ENCODE measurements at regions not wholly inside any gene's neighbourhood (a gene's known extent, or its start where the extent isn't known, plus 50 kb on each side); places are given as distances from the start of the nearest gene placed in this dataset.

GRCh38 chr2:5042666-5043440 is 649.3 kb upstream of the SOX11 start:
- Histone ChIP-seq H3K9me3 (ENCODE audit: control insufficient read depth, insufficient read depth, low read length) (no peaks in the 10 kb centered on the region), H3K9ac (ENCODE audit: low read depth, low read length) (no peak overlapping the region), H3K36me3 (ENCODE audit: insufficient read depth, low read length) (no peaks in the 10 kb centered on the region), H3K4me1 (ENCODE audit: insufficient read depth, low read length) (no peaks in the 10 kb centered on the region)

- H3K4me1 ChIP-seq (ENCODE audit: insufficient read depth, low read length), result no peaks in the 10 kb centered on the region
- H3K9ac ChIP-seq (ENCODE audit: low read depth, low read length), result no peak overlapping the region
- no peaks in the 10 kb centered on the region for H3K9me3 ChIP-seq (ENCODE audit: control insufficient read depth, insufficient read depth, low read length)
- peaks cover 3% of the 10 kb centered on the region; the same call in 1 of the 2 replicates for H3K36me3 ChIP-seq (ENCODE audit: insufficient read depth, low read length)
Observed at GRCh38 chr2:5051300-5051699, 640.9 kb upstream of the SOX11 start.

- no peak overlapping the region for H3K9ac ChIP-seq (ENCODE audit: low read depth, low read length)
- H3K4me1 ChIP-seq (ENCODE audit: insufficient read depth, low read length), result no peaks in the 10 kb centered on the region; the same call in 1 of the 2 replicates
- peaks cover 3% of the 10 kb centered on the region; the same call in 1 of the 2 replicates for H3K36me3 ChIP-seq (ENCODE audit: insufficient read depth, low read length)
- no peaks in the 10 kb centered on the region for H3K9me3 ChIP-seq (ENCODE audit: control insufficient read depth, insufficient read depth, low read length)
Observed at GRCh38 chr2:5052905-5053304, 639.3 kb upstream of the SOX11 start.

DNA sequence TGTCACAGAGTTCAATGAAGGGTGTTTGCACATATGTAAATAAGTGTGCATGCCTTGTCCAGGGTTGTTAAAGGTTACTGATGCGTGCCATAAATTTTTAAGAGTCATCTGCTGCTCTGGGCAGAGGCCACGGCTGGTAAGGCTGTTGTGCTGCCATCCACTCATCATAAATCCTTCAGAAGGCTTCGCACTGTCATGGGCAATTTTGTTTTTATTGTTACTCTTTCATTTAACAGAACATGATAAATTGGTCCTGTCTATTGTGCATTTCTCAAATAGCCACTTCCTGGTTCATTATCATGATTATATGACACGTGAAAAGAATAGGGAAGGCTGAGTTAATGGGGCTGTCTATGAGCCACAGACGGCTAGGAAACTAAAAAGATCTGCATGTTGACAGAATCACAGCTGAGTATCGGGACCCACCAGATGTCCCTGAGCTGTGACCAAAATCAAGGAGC is 634.3 kb upstream of the SOX11 start:
- Histone ChIP-seq H3K4me1 (ENCODE audit: insufficient read depth, low read length) (peaks cover 5% of the 10 kb centered on the region; the same call in 1 of the 2 replicates), H3K9me3 (ENCODE audit: control insufficient read depth, insufficient read depth, low read length) (no peaks in the 10 kb centered on the region), H3K9ac (ENCODE audit: low read depth, low read length) (no peak overlapping the region), H3K36me3 (ENCODE audit: insufficient read depth, low read length) (no peaks in the 10 kb centered on the region; the same call in 1 of the 2 replicates)

DNA sequence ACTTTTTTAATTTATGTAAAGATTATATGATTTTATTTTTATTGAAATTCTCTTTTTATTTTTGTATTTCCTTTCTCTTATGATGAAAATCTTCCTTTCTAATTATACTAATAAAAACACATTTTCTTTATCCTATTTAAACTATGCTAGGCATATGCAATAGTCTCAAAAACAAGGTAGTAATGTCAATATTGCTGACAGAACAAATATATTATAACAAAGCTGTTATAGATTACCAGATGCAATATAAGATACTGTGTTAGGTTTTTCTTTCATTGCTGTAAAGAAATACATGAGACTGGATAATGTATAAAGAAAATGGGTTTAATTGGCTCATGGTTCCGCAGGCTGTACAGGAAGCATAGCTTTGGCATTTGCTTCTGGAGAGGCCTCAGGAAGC is 631.2 kb upstream of the SOX11 start:
- Histone ChIP-seq H3K36me3 (ENCODE audit: insufficient read depth, low read length) (no peaks in the 10 kb centered on the region), H3K9ac (ENCODE audit: low read depth, low read length) (no peak overlapping the region), H3K9me3 (ENCODE audit: control insufficient read depth, insufficient read depth, low read length) (no peaks in the 10 kb centered on the region), H3K4me1 (ENCODE audit: insufficient read depth, low read length) (peaks cover 24% of the 10 kb centered on the region)

DNA sequence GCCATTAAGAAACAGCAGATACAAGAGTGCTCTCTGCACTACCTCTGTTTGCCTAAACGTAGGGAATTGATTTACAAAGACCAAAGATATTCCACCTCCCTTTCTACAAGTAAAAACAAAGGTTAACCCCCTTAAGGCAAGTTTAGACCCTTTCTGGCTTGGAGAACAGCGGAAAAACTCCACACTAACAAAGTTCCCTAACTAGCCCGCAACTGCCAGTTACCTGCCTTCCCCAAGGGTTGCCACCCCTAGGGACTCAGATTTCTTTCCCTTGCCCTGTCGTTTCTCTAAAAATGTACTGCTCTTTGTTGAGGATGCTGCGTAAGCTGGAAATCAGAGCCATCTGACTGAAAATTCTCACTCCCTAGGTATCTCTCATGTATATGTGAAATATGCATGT is 627.5 kb upstream of the SOX11 start:
- Histone ChIP-seq H3K9me3 (ENCODE audit: control insufficient read depth, insufficient read depth, low read length) (no peaks in the 10 kb centered on the region), H3K9ac (ENCODE audit: low read depth, low read length) (no peak overlapping the region), H3K4me1 (ENCODE audit: insufficient read depth, low read length) (peaks cover 27% of the 10 kb centered on the region), H3K36me3 (ENCODE audit: insufficient read depth, low read length) (no peaks in the 10 kb centered on the region)

DNA sequence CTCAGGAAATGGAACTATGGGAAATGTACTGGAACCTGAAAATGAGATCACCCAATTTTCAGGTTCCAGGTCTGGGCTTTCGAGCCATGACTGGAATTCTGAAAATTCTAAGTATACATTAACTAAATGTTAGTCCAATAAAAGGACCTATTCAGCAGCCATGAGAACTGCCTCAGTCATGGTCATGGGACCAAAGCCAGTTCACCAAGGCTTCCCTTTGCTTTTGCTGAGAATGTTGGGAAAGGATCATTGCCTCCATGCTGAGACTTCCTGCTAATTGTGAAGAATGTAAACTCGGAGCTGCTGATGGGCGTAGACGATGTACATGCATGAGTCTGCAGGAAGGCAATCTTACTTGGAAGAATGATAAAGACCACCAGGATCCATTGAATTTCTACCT is 624.4 kb upstream of the SOX11 start:
- Histone ChIP-seq H3K9ac (ENCODE audit: low read depth, low read length) (no peak overlapping the region), H3K4me1 (ENCODE audit: insufficient read depth, low read length) (peaks cover 27% of the 10 kb centered on the region), H3K9me3 (ENCODE audit: control insufficient read depth, insufficient read depth, low read length) (no peaks in the 10 kb centered on the region; the same call in 1 of the 2 replicates), H3K36me3 (ENCODE audit: insufficient read depth, low read length) (no peaks in the 10 kb centered on the region)

DNA sequence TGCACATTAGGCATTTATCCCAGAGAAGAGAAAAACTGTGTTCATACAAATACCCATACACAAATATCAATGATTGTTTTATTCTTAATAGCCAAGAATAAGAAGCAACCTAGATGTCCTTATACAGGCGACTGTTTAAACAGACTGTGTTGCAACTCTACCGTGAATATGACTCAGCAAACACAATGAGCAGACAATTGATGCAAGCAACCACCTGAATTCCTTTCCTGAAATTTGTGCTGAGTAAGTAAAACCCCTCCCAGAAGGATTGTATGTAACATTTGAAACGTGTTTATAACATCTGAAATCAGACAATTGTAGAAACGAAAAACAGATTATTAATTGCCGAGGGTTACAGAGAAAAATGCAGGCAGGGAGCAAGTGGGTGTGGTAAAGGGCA is 621.9 kb upstream of the SOX11 start:
- Histone ChIP-seq H3K4me1 (ENCODE audit: insufficient read depth, low read length) (peaks cover 14% of the 10 kb centered on the region), H3K9ac (ENCODE audit: low read depth, low read length) (no peak overlapping the region), H3K9me3 (ENCODE audit: control insufficient read depth, insufficient read depth, low read length) (no peaks in the 10 kb centered on the region; the same call in 1 of the 2 replicates), H3K36me3 (ENCODE audit: insufficient read depth, low read length) (no peaks in the 10 kb centered on the region)

- no peak overlapping the region for H3K9ac ChIP-seq (ENCODE audit: low read depth, low read length)
- H3K4me1 ChIP-seq (ENCODE audit: insufficient read depth, low read length), result peaks cover 22% of the 10 kb centered on the region
- no peaks in the 10 kb centered on the region; the same call in 1 of the 2 replicates for H3K9me3 ChIP-seq (ENCODE audit: control insufficient read depth, insufficient read depth, low read length)
- H3K36me3 ChIP-seq (ENCODE audit: insufficient read depth, low read length), result no peaks in the 10 kb centered on the region
Observed at GRCh38 chr2:5074733-5075132, 617.5 kb upstream of the SOX11 start.

DNA sequence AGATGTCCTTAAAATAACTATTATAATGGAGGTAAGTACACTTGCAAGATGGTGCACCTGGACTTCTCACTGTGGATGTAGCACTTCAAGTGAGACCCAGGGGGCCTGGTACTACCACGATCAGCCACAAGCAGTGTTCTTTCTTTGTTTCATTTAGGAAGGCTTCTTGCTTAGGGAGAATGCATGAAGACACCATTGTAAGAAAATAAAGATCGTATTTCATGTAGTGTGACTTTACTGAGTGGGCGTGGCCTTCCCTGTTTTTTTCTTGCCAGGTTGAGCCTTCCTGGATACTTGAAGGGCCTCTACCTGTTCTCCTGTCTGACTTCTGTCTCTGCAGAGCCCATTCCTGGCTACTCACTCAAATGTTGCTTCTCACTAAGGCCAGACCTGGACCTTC is 615.6 kb upstream of the SOX11 start:
- H3K4me1 ChIP-seq (ENCODE audit: insufficient read depth, low read length), result peaks cover 18% of the 10 kb centered on the region
- H3K9me3 ChIP-seq (ENCODE audit: control insufficient read depth, insufficient read depth, low read length), result no peaks in the 10 kb centered on the region
- H3K9ac ChIP-seq (ENCODE audit: low read depth, low read length), result no peak overlapping the region
- H3K36me3 ChIP-seq (ENCODE audit: insufficient read depth, low read length), result no peaks in the 10 kb centered on the region

DNA sequence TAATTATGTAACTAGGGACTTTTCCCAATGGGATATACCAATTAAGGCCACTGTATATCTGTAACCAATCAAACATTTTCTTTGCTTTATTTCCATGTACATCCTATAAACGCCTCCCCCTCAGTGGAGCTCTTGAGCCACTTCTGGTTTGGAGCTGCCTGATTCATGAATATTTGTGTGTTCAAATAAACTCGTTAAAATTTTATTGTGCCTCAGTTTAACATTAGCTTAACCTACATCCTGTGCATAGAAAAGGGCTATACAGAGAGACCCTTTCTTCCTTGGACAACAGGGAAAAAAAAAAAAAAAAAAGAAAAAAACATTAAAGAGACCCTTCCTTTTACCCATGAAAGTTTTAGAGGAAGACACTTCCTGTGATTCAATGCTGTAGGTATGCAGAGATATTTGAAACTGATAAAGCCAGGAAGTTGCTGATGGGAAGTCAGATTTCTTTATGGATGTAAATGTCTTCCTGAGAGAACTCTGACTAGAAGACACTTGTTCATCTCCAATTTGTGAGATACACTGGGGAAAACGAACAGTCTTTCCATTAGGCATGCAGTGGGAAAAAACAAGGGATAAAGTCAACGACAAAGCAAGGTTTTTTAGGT is 614.6 kb upstream of the SOX11 start:
- H3K4me1 ChIP-seq (ENCODE audit: insufficient read depth, low read length), result peaks cover 18% of the 10 kb centered on the region
- no peaks in the 10 kb centered on the region for H3K36me3 ChIP-seq (ENCODE audit: insufficient read depth, low read length)
- H3K9ac ChIP-seq (ENCODE audit: low read depth, low read length), result no peak overlapping the region
- no peaks in the 10 kb centered on the region for H3K9me3 ChIP-seq (ENCODE audit: control insufficient read depth, insufficient read depth, low read length)

GRCh38 chr2:5083402-5083801 is 608.8 kb upstream of the SOX11 start:
- Histone ChIP-seq H3K9ac (ENCODE audit: low read depth, low read length) (no peak overlapping the region), H3K36me3 (ENCODE audit: insufficient read depth, low read length) (no peaks in the 10 kb centered on the region), H3K9me3 (ENCODE audit: control insufficient read depth, insufficient read depth, low read length) (no peaks in the 10 kb centered on the region), H3K4me1 (ENCODE audit: insufficient read depth, low read length) (peaks cover 3% of the 10 kb centered on the region; the same call in 1 of the 2 replicates)

DNA sequence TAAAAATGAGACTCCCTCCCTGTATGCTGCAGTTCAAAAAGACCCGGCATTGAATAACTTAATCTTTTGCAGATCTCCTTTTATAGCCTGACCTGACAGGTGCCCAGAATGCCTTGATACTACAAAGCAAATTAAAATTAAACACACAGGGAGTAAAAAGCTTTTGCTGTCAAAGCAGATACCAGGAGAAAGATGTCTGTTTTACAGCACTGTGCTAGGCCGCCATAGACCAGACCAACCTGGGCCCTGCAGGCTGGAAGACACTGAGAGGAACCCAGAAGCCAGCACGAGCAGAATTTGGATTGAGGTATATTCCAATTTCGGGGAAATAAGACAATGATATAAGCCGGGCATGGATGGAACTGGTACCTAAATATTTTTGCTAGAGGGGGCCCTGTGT is 602.8 kb upstream of the SOX11 start:
- Histone ChIP-seq H3K9me3 (ENCODE audit: control insufficient read depth, insufficient read depth, low read length) (no peaks in the 10 kb centered on the region), H3K36me3 (ENCODE audit: insufficient read depth, low read length) (no peaks in the 10 kb centered on the region), H3K9ac (ENCODE audit: low read depth, low read length) (no peak overlapping the region), H3K4me1 (ENCODE audit: insufficient read depth, low read length) (no peaks in the 10 kb centered on the region)

- Histone ChIP-seq H3K9ac (ENCODE audit: low read depth, low read length) (no peak overlapping the region), H3K4me1 (ENCODE audit: insufficient read depth, low read length) (no peaks in the 10 kb centered on the region), H3K36me3 (ENCODE audit: insufficient read depth, low read length) (no peaks in the 10 kb centered on the region), H3K9me3 (ENCODE audit: control insufficient read depth, insufficient read depth, low read length) (no peaks in the 10 kb centered on the region)
Observed at GRCh38 chr2:5093056-5093455, 599.1 kb upstream of the SOX11 start.

GRCh38 chr2:5093518-5093917 is 598.7 kb upstream of the SOX11 start:
- Histone ChIP-seq H3K9ac (ENCODE audit: low read depth, low read length) (no peak overlapping the region), H3K36me3 (ENCODE audit: insufficient read depth, low read length) (no peaks in the 10 kb centered on the region), H3K9me3 (ENCODE audit: control insufficient read depth, insufficient read depth, low read length) (no peaks in the 10 kb centered on the region), H3K4me1 (ENCODE audit: insufficient read depth, low read length) (no peaks in the 10 kb centered on the region)

All from ES-I3 (cell line).